Smooth muscle cell (in vitro differentiated cells): ENCODE measurements at regions not wholly inside any gene's neighbourhood (a gene's known extent, or its start where the extent isn't known, plus 50 kb on each side); places are given as distances from the start of the nearest gene placed in this dataset.
"Not testable (repeated sequence)": the region's sequence is repeated elsewhere in the genome, so short reads cannot be mapped to it uniquely, and the experiment has no call there.

ENCODE experiments used
- DNase-seq: peaks from one replicate; lab custom pipeline; 2025; ENCODE audit not compliant: unreplicated experiment; lab: John Stamatoyannopoulos, UW
- H2AFZ ChIP-seq: fragments of 200-600 bp; sonication (generic); 2 replicates; pipeline ENCODE4 v1.6.0; 2016; ENCODE audit warnings: antibody characterized with exemption, low read depth, mild to moderate bottlenecking
- H3F3A ChIP-seq: fragments of 200-600 bp; sonication (generic); 2 replicates; pipeline ENCODE4 v1.6.0; 2017; ENCODE audit warnings: antibody characterized with exemption, low read depth
- H3K27ac ChIP-seq: fragments of 200-600 bp; sonication (generic); 2 replicates; pipeline ENCODE4 v1.5.1; 2016; ENCODE audit warnings: low read depth, mild to moderate bottlenecking
- H3K27me3 ChIP-seq: fragments of 200-600 bp; sonication (generic); 2 replicates; pipeline ENCODE4 v1.6.1; 2016; ENCODE audit warnings: low read depth, mild to moderate bottlenecking
- H3K36me3 ChIP-seq: fragments of 200-600 bp; sonication (generic); 2 replicates; pipeline ENCODE4 v1.5.1; 2016; ENCODE audit warnings: low read depth
- H3K4me1 ChIP-seq: fragments of 200-600 bp; sonication (generic); 2 replicates; pipeline ENCODE4 v1.5.1; 2016; ENCODE audit warnings: low read depth
- H3K4me2 ChIP-seq: fragments of 200-600 bp; sonication (generic); 2 replicates; pipeline ENCODE4 v1.6.0; 2016; ENCODE audit warnings: mild to moderate bottlenecking
- H3K4me3 ChIP-seq: fragments of 200-600 bp; sonication (generic); 2 replicates; pipeline ENCODE4 v1.5.1; 2016; ENCODE audit warnings: mild to moderate bottlenecking
- H3K79me2 ChIP-seq: fragments of 200-600 bp; sonication (generic); 2 replicates; pipeline ENCODE4 v1.6.0; 2016; ENCODE audit warnings: low read depth, mild to moderate bottlenecking
- H3K9ac ChIP-seq: fragments of 200-600 bp; sonication (generic); 2 replicates; pipeline ENCODE4 v1.6.0; 2016; ENCODE audit warnings: low read depth
- H3K9me3 ChIP-seq: fragments of 200-600 bp; sonication (generic); replicated peaks from 2 replicates; pipeline ENCODE4 v1.5.1; 2016; ENCODE audit warnings: low read depth
- H4K20me1 ChIP-seq: fragments of 200-600 bp; sonication (generic); 2 replicates; pipeline ENCODE4 v1.6.0; 2016; ENCODE audit warnings: low read depth
- CTCF ChIP-seq: fragments of 200-600 bp; sonication (generic); IDR thresholded peaks from 2 replicates; pipeline ENCODE4 v1.5.1; 2017; ENCODE audit warnings: borderline replicate concordance, mild to moderate bottlenecking, antibody characterized with exemption; ENCODE audit not compliant: insufficient read depth, poor library complexity, severe bottlenecking
- WGBS: methylation state at CpG from one replicate; pipeline ENCODE4 v1.1.7; 2016; ENCODE audit warnings: low lambda C conversion rate; 5-methylcytosine and 5-hydroxymethylcytosine counted together

- H3K27ac ChIP-seq = no peak overlapping the region
- H3K4me1 ChIP-seq = no peaks in the 10 kb centered on the region
These were observed 372.4 kb downstream of the SFMBT2 start for GRCh38 chr10:7038416-7038815.

GRCh38 chr10:7037434-7037833 lies 373.4 kb downstream of the SFMBT2 start:
- H3K27ac ChIP-seq, H3K79me2 ChIP-seq, H3K4me3 ChIP-seq, DNase-seq, H3K9me3 ChIP-seq, H2AFZ ChIP-seq, H3K4me1 ChIP-seq, H3F3A ChIP-seq, H3K36me3 ChIP-seq, H3K4me2 ChIP-seq, H3K9ac ChIP-seq, H4K20me1 ChIP-seq: not testable (repeated sequence)
- 47% methylated on average over 1 of the region's 2 CpGs for WGBS
- peaks cover 11% of the 10 kb centered on the region for H3K27me3 ChIP-seq

More at GRCh38 chr10:7038416-7038815, 372.4 kb downstream of the SFMBT2 start:
- Histone ChIP-seq H3F3A (no peaks in the 10 kb centered on the region), H3K79me2 (no peaks in the 10 kb centered on the region), H3K36me3 (no peaks in the 10 kb centered on the region), H3K27me3 (peaks cover 11% of the 10 kb centered on the region), H3K9ac (no peak overlapping the region), H2AFZ (no peak overlapping the region), H4K20me1 (no peaks in the 10 kb centered on the region), H3K9me3 (no peaks in the 10 kb centered on the region), H3K4me3 (no peak overlapping the region), H3K4me2 (no peak overlapping the region)
- DNase-seq = no peak
- no peak for TF ChIP-seq CTCF
- WGBS = 97% methylated on average over 1 of the region's 1 CpG

GRCh38 chr10:7036951-7037350 lies 373.9 kb downstream of the SFMBT2 start:
- H3K9me3 ChIP-seq = no peaks in the 10 kb centered on the region
- WGBS = 93% methylated on average over 2 of the region's 2 CpGs

GRCh38 chr10:7035126-7035761 lies 375.6 kb downstream of the SFMBT2 start:
- H3K27ac ChIP-seq = no peak overlapping the region
- no peaks in the 10 kb centered on the region for H4K20me1 ChIP-seq
- DNase-seq = no peak
- 89% methylated on average over 10 of the region's 10 CpGs for WGBS
- H3K9me3 ChIP-seq = no peaks in the 10 kb centered on the region
- no peak for TF ChIP-seq CTCF
- peaks cover 11% of the 10 kb centered on the region for H3K27me3 ChIP-seq
- H3K4me1 ChIP-seq = no peaks in the 10 kb centered on the region
- H3K9ac ChIP-seq = no peak overlapping the region
- H3K79me2 ChIP-seq = no peaks in the 10 kb centered on the region
- no peaks in the 10 kb centered on the region for H3F3A ChIP-seq
- no peaks in the 10 kb centered on the region for H3K36me3 ChIP-seq
- no peak overlapping the region for H3K4me2 ChIP-seq
- no peak overlapping the region for H3K4me3 ChIP-seq
- H2AFZ ChIP-seq = no peak overlapping the region

More at GRCh38 chr10:7036951-7037350, 373.9 kb downstream of the SFMBT2 start:
- no peak overlapping the region for H3K27ac ChIP-seq
- H3K27me3 ChIP-seq = peaks cover 11% of the 10 kb centered on the region
- H4K20me1 ChIP-seq = no peaks in the 10 kb centered on the region
- H3K4me3 ChIP-seq = no peak overlapping the region
- TF ChIP-seq CTCF = no peak
- no peaks in the 10 kb centered on the region for H3K79me2 ChIP-seq
- DNase-seq = no peak
- H3K4me1 ChIP-seq = no peaks in the 10 kb centered on the region
- H3K9ac ChIP-seq = no peak overlapping the region
- H2AFZ ChIP-seq = no peak overlapping the region
- no peaks in the 10 kb centered on the region for H3F3A ChIP-seq
- no peaks in the 10 kb centered on the region for H3K36me3 ChIP-seq
- no peak overlapping the region for H3K4me2 ChIP-seq
